ENCODE measurements at regions not wholly inside any gene's neighbourhood (a gene's known extent, or its start where the extent isn't known, plus 50 kb on each side); places are given as distances from the start of the nearest gene placed in this dataset.
"Not testable (repeated sequence)": the region's sequence is repeated elsewhere in the genome, so short reads cannot be mapped to it uniquely, and the experiment has no call there.

DNA sequence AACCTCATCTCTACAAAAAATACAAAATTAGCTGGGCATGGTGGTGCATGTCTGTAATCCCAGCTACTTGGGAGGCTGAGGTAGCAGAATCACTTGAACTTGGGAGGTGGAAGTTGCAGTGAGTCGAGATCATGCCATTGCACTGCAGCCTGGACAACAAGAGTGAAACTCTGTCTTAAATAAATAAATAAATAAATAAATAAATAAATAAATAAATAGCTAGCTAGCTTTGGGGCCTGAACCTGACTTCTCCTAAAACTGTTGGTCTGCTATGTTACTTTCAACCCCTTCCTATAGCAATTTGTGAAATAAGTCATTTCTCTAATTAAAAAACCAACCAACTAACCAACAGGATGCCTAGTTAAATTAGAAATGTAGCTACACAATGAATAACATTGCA is 101.0 kb upstream of the KCNG1 start:
- TF ChIP-seq CTCF (IDR thresholded peaks at IDR 0.05; ENCODE audit: insufficient read depth, low read length, poor library complexity, severe bottlenecking); EZH2phosphoT487 (conservative IDR thresholded peaks at IDR 0.05; ENCODE audit: low read length): not testable (repeated sequence)

Measured in SU-DHL-6 (cell line).